ENCODE measurements at regions not wholly inside any gene's neighbourhood (a gene's known extent, or its start where the extent isn't known, plus 50 kb on each side); places are given as distances from the start of the nearest gene placed in this dataset.

- intact Hi-C loops (cut with DNase I, micrococcal nuclease): no loop called here
- ATAC-seq (no peak), DNase-seq (no peak)
Measured at GRCh38 chr10:4064489-4064888, 279.5 kb upstream of the KLF6 start.

- intact Hi-C loops (cut with DNase I, micrococcal nuclease): no loop called here
- DNase-seq (no peak), ATAC-seq (no peak)
Measured at GRCh38 chr10:4063717-4064116, 278.7 kb upstream of the KLF6 start.

GRCh38 chr10:4062751-4063150 lies 277.7 kb upstream of the KLF6 start:
- DNase-seq (no peak), ATAC-seq (no peak)
- intact Hi-C loops (cut with DNase I, micrococcal nuclease): no loop called here

GRCh38 chr10:4062072-4062471 lies 277.1 kb upstream of the KLF6 start:
- DNase-seq (no peak), ATAC-seq (peak; percentile 47)
- intact Hi-C loops (cut with DNase I, micrococcal nuclease): no loop called here

- DNase-seq (peak; percentile 74 to 87), ATAC-seq (peak; percentile 68)
- intact Hi-C loops (cut with DNase I, micrococcal nuclease): no loop called here
Measured at GRCh38 chr10:4061441-4061951, 276.5 kb upstream of the KLF6 start.

- ATAC-seq (peak; percentile 0), DNase-seq (no peak)
- intact Hi-C loops (cut with DNase I, micrococcal nuclease): no loop called here
Measured at GRCh38 chr10:4059471-4060138, 274.6 kb upstream of the KLF6 start.

- DNase-seq: no peak
- peak; percentile 70 for ATAC-seq
- intact Hi-C loops (cut with DNase I, micrococcal nuclease): no loop called here
Measured at GRCh38 chr10:4058514-4059029, 273.6 kb upstream of the KLF6 start.

GRCh38 chr10:4057725-4058513 lies 272.9 kb upstream of the KLF6 start:
- intact Hi-C loops (cut with DNase I, micrococcal nuclease): no loop called here
- DNase-seq (no peak), ATAC-seq (peak; percentile 3)

- intact Hi-C loops (cut with DNase I, micrococcal nuclease): no loop called here
- DNase-seq (no peak), ATAC-seq (no peak)
Measured at GRCh38 chr10:4057021-4057420, 272.0 kb upstream of the KLF6 start.

GRCh38 chr10:4054656-4055435 lies 269.8 kb upstream of the KLF6 start:
- no peak for ATAC-seq

GRCh38 chr10:4053940-4054339 lies 268.9 kb upstream of the KLF6 start:
- no peak for DNase-seq
- intact Hi-C loops (cut with DNase I, micrococcal nuclease): no loop called here
- ATAC-seq: no peak

More at GRCh38 chr10:4054656-4055435, 269.8 kb upstream of the KLF6 start:
- intact Hi-C loops (cut with DNase I, micrococcal nuclease): no loop called here
- no peak for DNase-seq

GRCh38 chr10:4051641-4052151 lies 266.7 kb upstream of the KLF6 start:
- DNase-seq (no peak), ATAC-seq (no peak)
- intact Hi-C loops (cut with DNase I, micrococcal nuclease): no loop called here

- DNase-seq: no peak
- intact Hi-C loops (cut with DNase I, micrococcal nuclease): no loop called here
- ATAC-seq: peak; percentile 77
Measured at GRCh38 chr10:4051011-4051640, 266.1 kb upstream of the KLF6 start.

GRCh38 chr10:4050061-4050460 lies 265.1 kb upstream of the KLF6 start:
- DNase-seq: no peak
- intact Hi-C loops (cut with DNase I, micrococcal nuclease): no loop called here
- ATAC-seq: no peak

GRCh38 chr10:4049348-4049747 lies 264.3 kb upstream of the KLF6 start:
- DNase-seq (no peak), ATAC-seq (no peak)
- intact Hi-C loops (cut with DNase I, micrococcal nuclease): no loop called here

GRCh38 chr10:4048236-4048864 lies 263.3 kb upstream of the KLF6 start:
- intact Hi-C loops (cut with DNase I, micrococcal nuclease): no loop called here
- ATAC-seq (no peak), DNase-seq (no peak)

GRCh38 chr10:4046712-4047354 lies 261.8 kb upstream of the KLF6 start:
- ATAC-seq (no peak), DNase-seq (no peak)
- intact Hi-C loops (cut with DNase I, micrococcal nuclease): no loop called here

- intact Hi-C loops (cut with DNase I, micrococcal nuclease): no loop called here
- ATAC-seq (no peak), DNase-seq (no peak)
Measured at GRCh38 chr10:4046030-4046429, 261.0 kb upstream of the KLF6 start.
